ENCODE measurements at regions not wholly inside any gene's neighbourhood (a gene's known extent, or its start where the extent isn't known, plus 50 kb on each side); places are given as distances from the start of the nearest gene placed in this dataset.

- TF ChIP-seq ZFX (IDR thresholded peaks at IDR 0.05) (no peak), CTCF (conservative IDR thresholded peaks at IDR 0.05) (no peak)
- H3K27ac ChIP-seq, result no peak overlapping the region
These were observed 68.4 kb upstream of the SEPTIN5 start for GRCh38 chr22:19645905-19646304.

GRCh38 chr22:19646383-19646782 lies 67.9 kb upstream of the SEPTIN5 start:
- H3K27ac ChIP-seq, result no peak overlapping the region
- TF ChIP-seq ZFX (IDR thresholded peaks at IDR 0.05), result no peak
- no peak for TF ChIP-seq CTCF (conservative IDR thresholded peaks at IDR 0.05)

DNA sequence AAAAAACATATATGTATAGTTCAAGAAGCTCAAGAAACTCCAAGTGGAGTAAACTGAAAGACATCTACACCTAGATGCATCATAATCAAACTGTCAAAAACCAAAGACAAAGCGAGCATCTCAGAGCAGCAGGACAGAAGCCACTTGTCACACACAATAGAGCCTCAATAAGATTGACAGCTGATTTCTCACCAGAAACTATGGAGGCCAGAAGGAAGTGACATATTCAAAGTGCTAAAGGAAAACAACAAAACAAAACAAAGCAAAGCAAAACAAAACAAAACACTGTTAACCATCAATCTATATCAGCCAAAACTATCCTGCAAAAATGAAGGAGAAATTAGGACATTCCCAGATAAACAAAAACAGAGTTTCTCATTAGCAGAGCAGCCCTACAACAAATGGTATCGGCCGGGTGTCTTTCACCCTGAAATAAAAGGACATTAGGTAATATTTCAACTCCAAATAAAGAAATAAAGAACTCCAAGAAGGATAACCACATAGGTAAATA lies 65.8 kb upstream of the SEPTIN5 start:
- H3K27ac ChIP-seq, result no peak overlapping the region
- TF ChIP-seq CTCF (conservative IDR thresholded peaks at IDR 0.05), result no peak
- TF ChIP-seq ZFX (IDR thresholded peaks at IDR 0.05), result no peak

GRCh38 chr22:19652316-19652715 lies 62.0 kb upstream of the SEPTIN5 start:
- no peak overlapping the region for H3K27ac ChIP-seq
- TF ChIP-seq CTCF (conservative IDR thresholded peaks at IDR 0.05) (no peak), ZFX (IDR thresholded peaks at IDR 0.05) (no peak)

GRCh38 chr22:19654338-19654987 lies 59.8 kb upstream of the SEPTIN5 start:
- TF ChIP-seq CTCF (conservative IDR thresholded peaks at IDR 0.05) (no peak), ZFX (IDR thresholded peaks at IDR 0.05) (no peak)
- H3K27ac ChIP-seq, result no peak overlapping the region

- H3K27ac ChIP-seq, result no peak overlapping the region
- TF ChIP-seq CTCF (conservative IDR thresholded peaks at IDR 0.05), result no peak
- TF ChIP-seq ZFX (IDR thresholded peaks at IDR 0.05), result no peak
These were observed 58.9 kb upstream of the SEPTIN5 start for GRCh38 chr22:19655399-19655798.

DNA sequence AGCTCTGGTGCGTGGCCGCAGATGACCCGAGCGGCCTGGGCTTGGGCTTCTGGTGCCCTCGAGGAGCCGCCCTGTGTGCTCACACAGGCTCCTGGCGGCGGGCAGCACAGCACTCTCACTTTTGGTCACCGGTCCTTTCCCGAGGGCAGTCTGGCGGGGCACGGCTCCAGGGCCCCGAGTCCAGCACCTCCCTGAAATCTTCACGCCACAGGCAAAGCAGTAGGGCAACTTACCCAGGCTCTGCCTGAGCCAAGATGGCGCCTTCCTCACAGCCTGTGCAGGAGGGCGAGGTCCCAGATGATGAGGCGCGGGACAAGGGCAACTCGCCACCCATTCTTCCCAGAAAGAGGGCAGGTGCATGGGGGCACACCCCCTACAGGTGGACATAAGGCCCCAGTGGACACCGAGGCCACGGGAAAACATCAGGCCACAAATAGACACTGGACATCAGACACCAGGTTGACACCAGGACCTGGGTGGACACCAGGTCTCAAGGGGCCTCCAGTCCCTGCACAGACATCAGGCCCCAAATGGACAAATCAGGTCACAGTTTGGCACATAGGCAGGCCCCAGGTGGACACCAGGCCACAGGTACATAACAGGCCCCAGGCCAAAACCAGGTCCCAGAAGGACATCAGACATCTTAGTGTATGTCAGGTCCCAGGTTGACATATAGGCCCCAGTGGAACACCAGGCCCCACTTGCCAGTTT lies 57.6 kb upstream of the SEPTIN5 start:
- TF ChIP-seq CTCF (conservative IDR thresholded peaks at IDR 0.05) (no peak), ZFX (IDR thresholded peaks at IDR 0.05) (no peak)
- H3K27ac ChIP-seq, result no peak overlapping the region

All from C4-2B (cell line).